ENCODE measurements at regions not wholly inside any gene's neighbourhood (a gene's known extent, or its start where the extent isn't known, plus 50 kb on each side); places are given as distances from the start of the nearest gene placed in this dataset.

DNA sequence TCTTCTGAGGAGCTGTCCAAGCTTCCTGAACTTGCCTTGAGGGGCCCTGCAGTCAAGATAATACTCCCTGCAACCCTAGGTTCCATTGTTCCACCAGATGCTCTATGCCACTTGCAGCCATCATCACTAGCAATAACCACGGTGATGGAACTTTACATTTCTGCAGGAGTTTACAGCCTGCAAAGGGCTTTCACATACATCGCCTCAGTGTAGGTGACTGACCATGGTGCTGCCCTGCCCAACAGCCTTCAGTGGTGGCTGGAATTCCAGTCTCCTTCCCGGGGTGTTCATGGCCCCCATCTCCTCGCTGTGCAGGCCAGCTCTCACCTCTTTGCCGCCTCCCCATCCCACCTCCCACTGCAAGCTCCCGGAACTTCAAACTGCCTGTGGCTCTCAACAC is 225.5 kb upstream of the ECI2 start:
- TF ChIP-seq, protein P1, sequence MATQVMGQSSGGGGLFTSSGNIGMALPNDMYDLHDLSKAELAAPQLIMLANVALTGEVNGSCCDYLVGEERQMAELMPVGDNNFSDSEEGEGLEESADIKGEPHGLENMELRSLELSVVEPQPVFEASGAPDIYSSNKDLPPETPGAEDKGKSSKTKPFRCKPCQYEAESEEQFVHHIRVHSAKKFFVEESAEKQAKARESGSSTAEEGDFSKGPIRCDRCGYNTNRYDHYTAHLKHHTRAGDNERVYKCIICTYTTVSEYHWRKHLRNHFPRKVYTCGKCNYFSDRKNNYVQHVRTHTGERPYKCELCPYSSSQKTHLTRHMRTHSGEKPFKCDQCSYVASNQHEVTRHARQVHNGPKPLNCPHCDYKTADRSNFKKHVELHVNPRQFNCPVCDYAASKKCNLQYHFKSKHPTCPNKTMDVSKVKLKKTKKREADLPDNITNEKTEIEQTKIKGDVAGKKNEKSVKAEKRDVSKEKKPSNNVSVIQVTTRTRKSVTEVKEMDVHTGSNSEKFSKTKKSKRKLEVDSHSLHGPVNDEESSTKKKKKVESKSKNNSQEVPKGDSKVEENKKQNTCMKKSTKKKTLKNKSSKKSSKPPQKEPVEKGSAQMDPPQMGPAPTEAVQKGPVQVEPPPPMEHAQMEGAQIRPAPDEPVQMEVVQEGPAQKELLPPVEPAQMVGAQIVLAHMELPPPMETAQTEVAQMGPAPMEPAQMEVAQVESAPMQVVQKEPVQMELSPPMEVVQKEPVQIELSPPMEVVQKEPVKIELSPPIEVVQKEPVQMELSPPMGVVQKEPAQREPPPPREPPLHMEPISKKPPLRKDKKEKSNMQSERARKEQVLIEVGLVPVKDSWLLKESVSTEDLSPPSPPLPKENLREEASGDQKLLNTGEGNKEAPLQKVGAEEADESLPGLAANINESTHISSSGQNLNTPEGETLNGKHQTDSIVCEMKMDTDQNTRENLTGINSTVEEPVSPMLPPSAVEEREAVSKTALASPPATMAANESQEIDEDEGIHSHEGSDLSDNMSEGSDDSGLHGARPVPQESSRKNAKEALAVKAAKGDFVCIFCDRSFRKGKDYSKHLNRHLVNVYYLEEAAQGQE (IDR thresholded peaks at IDR 0.05; ENCODE audit: insufficient read depth in 1 of 2, low read depth in 2 of 2, low read length in 1 of 2) = peak; percentile 31 to 66; a peak in 2 of 4 replicates
- no peak for TF ChIP-seq SIN3A (IDR thresholded peaks at IDR 0.05; ENCODE audit: borderline replicate concordance, insufficient read depth, low read depth, low read length)
- H3K36me3 ChIP-seq (ENCODE audit: control insufficient read depth, insufficient read depth, low read length) = no peaks in the 10 kb centered on the region
- BruUV-seq (replicated peaks) = no TSS peak
- no peak overlapping the region for H3K4me3 ChIP-seq (ENCODE audit: low read depth in 2 of 2, low read length in 2 of 2)
- H3K27ac ChIP-seq (ENCODE audit: low read length) = no peak overlapping the region
- ChIA-PET CTCF (no interaction called here), POLR2A (no interaction called here)
- no peaks in the 10 kb centered on the region for H3K27me3 ChIP-seq (ENCODE audit: control insufficient read depth, insufficient read depth, low read length)
- ATAC-seq = no peak
- no peaks in the 10 kb centered on the region for H3K9me3 ChIP-seq (ENCODE audit: control insufficient read depth, insufficient read depth, low read depth, low read length)
- H3K4me1 ChIP-seq (ENCODE audit: control insufficient read depth, insufficient read depth, low read length) = peaks cover 10% of the 10 kb centered on the region; the same call in 1 of the 2 replicates
- in situ Hi-C loops (cut with HindIII; ENCODE audit: low pct_unique_long_range_greater_than_20kb, low sequenced_read_pairs) = no loop called here
- intact Hi-C loops (cut with micrococcal nuclease; ENCODE audit: unreplicated experiment) = no loop called here
- no peak for DNase-seq (ENCODE audit: low read depth, low spot score)

DNA sequence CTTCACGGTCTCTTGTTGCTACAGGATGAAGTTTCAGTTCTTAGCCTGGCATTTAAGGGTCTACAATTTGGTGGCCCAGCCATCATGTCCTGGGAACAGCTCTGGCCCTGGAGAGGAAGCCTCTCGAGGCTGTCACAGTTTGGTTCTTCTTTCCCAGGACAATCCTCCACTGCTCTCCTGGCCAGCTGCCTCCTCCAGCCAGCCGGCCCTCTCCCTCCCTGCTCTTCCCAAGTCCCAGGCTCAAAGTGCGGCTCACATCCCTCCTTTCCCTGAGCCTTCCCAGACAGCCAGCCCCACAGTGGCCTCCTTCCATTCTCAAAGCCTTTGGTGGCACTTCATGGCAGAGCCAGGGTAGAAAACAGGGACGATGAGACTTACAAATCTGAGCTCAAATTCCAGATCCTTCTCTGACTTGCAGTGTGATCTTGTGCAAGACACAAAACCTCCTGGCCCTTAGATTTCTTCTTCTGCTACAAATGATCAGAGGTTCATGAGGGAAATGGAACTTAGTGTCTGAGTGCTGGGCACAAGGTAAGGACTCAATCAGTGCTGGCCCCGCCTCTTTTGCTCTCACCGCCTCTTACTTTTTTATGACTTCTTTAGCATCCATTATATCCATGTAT is 223.8 kb upstream of the ECI2 start:
- peak; percentile 20 for ATAC-seq
- no peak for DNase-seq (ENCODE audit: low read depth, low spot score)
- no peaks in the 10 kb centered on the region for H3K27me3 ChIP-seq (ENCODE audit: control insufficient read depth, insufficient read depth, low read length)
- ChIA-PET POLR2A (interaction anchor here (0.7 kb wide), 1 partner anchor 1298 kb away, joined by 3 read pairs; no protein-coding TSS in a partner anchor), CTCF (interaction anchor here (0.6 kb wide), 1 partner anchor 36 kb away, joined by 3 read pairs; no protein-coding TSS in a partner anchor)
- intact Hi-C loops (cut with micrococcal nuclease; ENCODE audit: unreplicated experiment) = no loop called here
- in situ Hi-C loops (cut with HindIII; ENCODE audit: low pct_unique_long_range_greater_than_20kb, low sequenced_read_pairs) = no loop called here
- H3K4me1 ChIP-seq (ENCODE audit: control insufficient read depth, insufficient read depth, low read length) = peaks cover 10% of the 10 kb centered on the region; the same call in 1 of the 2 replicates
- TF ChIP-seq POLR2AphosphoS5 (IDR thresholded peaks at IDR 0.05; ENCODE audit: low read depth, low read length) = no peak
- TF ChIP-seq SIN3A (IDR thresholded peaks at IDR 0.05; ENCODE audit: borderline replicate concordance, insufficient read depth, low read depth, low read length) = no peak
- no peak for TF ChIP-seq TCF7L2 (IDR thresholded peaks at IDR 0.05; ENCODE audit: low read depth, low read length)
- TF ChIP-seq, protein P2, sequence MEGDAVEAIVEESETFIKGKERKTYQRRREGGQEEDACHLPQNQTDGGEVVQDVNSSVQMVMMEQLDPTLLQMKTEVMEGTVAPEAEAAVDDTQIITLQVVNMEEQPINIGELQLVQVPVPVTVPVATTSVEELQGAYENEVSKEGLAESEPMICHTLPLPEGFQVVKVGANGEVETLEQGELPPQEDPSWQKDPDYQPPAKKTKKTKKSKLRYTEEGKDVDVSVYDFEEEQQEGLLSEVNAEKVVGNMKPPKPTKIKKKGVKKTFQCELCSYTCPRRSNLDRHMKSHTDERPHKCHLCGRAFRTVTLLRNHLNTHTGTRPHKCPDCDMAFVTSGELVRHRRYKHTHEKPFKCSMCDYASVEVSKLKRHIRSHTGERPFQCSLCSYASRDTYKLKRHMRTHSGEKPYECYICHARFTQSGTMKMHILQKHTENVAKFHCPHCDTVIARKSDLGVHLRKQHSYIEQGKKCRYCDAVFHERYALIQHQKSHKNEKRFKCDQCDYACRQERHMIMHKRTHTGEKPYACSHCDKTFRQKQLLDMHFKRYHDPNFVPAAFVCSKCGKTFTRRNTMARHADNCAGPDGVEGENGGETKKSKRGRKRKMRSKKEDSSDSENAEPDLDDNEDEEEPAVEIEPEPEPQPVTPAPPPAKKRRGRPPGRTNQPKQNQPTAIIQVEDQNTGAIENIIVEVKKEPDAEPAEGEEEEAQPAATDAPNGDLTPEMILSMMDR (IDR thresholded peaks at IDR 0.05) = no peak
- TF ChIP-seq, protein P1 (IDR thresholded peaks at IDR 0.05; ENCODE audit: insufficient read depth in 1 of 2, low read depth in 2 of 2, low read length in 1 of 2) = no peak
- H3K4me3 ChIP-seq (ENCODE audit: low read depth in 2 of 2, low read length in 2 of 2) = peak overlapping the region in 1 of 2 experiments; percentile 29; a peak in 2 of 4 replicates
- no peaks in the 10 kb centered on the region for H3K9me3 ChIP-seq (ENCODE audit: control insufficient read depth, insufficient read depth, low read depth, low read length)
- H3K36me3 ChIP-seq (ENCODE audit: control insufficient read depth, insufficient read depth, low read length) = no peaks in the 10 kb centered on the region
- BruUV-seq (replicated peaks) = TSS peak; percentile 99
- H3K27ac ChIP-seq (ENCODE audit: low read length) = peak overlapping the region; percentile 67

Measured in Panc1 (cell line).